ENCODE measurements at regions not wholly inside any gene's neighbourhood (a gene's known extent, or its start where the extent isn't known, plus 50 kb on each side); places are given as distances from the start of the nearest gene placed in this dataset.

- Mint-ChIP-seq H3K36me3 (ENCODE audit: low read depth) (no peaks in the 10 kb centered on the region), H3K9me3 (peaks cover 4% of the 10 kb centered on the region), H3K27ac (no peak overlapping the region), H3K4me3 (no peak overlapping the region), H3K4me1 (peaks cover 3% of the 10 kb centered on the region), H3K27me3 (ENCODE audit: insufficient read depth) (no peaks in the 10 kb centered on the region)
- Histone ChIP-seq H3K36me3 (ENCODE audit: control insufficient read depth, insufficient read depth, low read length) (no peaks in the 10 kb centered on the region), H3K27me3 (ENCODE audit: control insufficient read depth, insufficient read depth, low read length, poor library complexity, severe bottlenecking) (no peaks in the 10 kb centered on the region), H3K9me3 (ENCODE audit: control insufficient read depth, low read length) (peaks cover 6% of the 10 kb centered on the region), H3K9ac (ENCODE audit: extremely low read depth, low read length, poor library complexity, severe bottlenecking) (no peak overlapping the region), H3K4me3 (ENCODE audit: low read length) (no peak overlapping the region), H3K27ac (ENCODE audit: low read depth, low read length) (no peak overlapping the region), H3K4me1 (ENCODE audit: control insufficient read depth, insufficient read depth, low read length) (no peaks in the 10 kb centered on the region)
- 97 to 100% methylated on average over 5 to 11 of the region's 11 CpGs for WGBS, 2 experiments (ENCODE audit: insufficient coverage in 1 of 2, insufficient read length in 1 of 2)
- no peak for TF ChIP-seq CTCF (conservative IDR thresholded peaks at IDR 0.05)
- no peak for DNase-seq
Observed at GRCh38 chr4:184309241-184310170, 91.8 kb upstream of the ENPP6 start.

- no peak overlapping the region for H3K4me3 ChIP-seq (ENCODE audit: low read length)
- H3K4me1 ChIP-seq (ENCODE audit: control insufficient read depth, insufficient read depth, low read length), result no peaks in the 10 kb centered on the region
- H3K9ac ChIP-seq (ENCODE audit: extremely low read depth, low read length, poor library complexity, severe bottlenecking), result no peak overlapping the region
- no peak overlapping the region for H3K27ac ChIP-seq (ENCODE audit: low read depth, low read length)
- Mint-ChIP-seq H3K4me3 (no peak overlapping the region), H3K27ac (no peak overlapping the region), H3K27me3 (ENCODE audit: insufficient read depth) (no peaks in the 10 kb centered on the region), H3K4me1 (no peaks in the 10 kb centered on the region), H3K9me3 (peaks cover 8% of the 10 kb centered on the region), H3K36me3 (ENCODE audit: low read depth) (no peaks in the 10 kb centered on the region)
- no peak for DNase-seq
- H3K9me3 ChIP-seq (ENCODE audit: control insufficient read depth, low read length), result peaks cover 6% of the 10 kb centered on the region
- H3K27me3 ChIP-seq (ENCODE audit: control insufficient read depth, insufficient read depth, low read length, poor library complexity, severe bottlenecking), result no peaks in the 10 kb centered on the region
- WGBS, 2 experiments (ENCODE audit: insufficient coverage in 1 of 2, insufficient read length in 1 of 2), result 33 to 92% methylated on average over 1 to 3 of the region's 3 CpGs
- no peak for TF ChIP-seq CTCF (conservative IDR thresholded peaks at IDR 0.05)
- no peaks in the 10 kb centered on the region for H3K36me3 ChIP-seq (ENCODE audit: control insufficient read depth, insufficient read depth, low read length)
Observed at GRCh38 chr4:184306949-184307348, 89.3 kb upstream of the ENPP6 start.

- H3K36me3 Mint-ChIP-seq (ENCODE audit: low read depth), result no peaks in the 10 kb centered on the region
- Histone ChIP-seq H3K27me3 (ENCODE audit: control insufficient read depth, insufficient read depth, low read length, poor library complexity, severe bottlenecking) (no peaks in the 10 kb centered on the region), H3K27ac (ENCODE audit: low read depth, low read length) (no peak overlapping the region), H3K36me3 (ENCODE audit: control insufficient read depth, insufficient read depth, low read length) (no peaks in the 10 kb centered on the region), H3K9ac (ENCODE audit: extremely low read depth, low read length, poor library complexity, severe bottlenecking) (no peak overlapping the region), H3K9me3 (ENCODE audit: control insufficient read depth, low read length) (peaks cover 6% of the 10 kb centered on the region), H3K4me1 (ENCODE audit: control insufficient read depth, insufficient read depth, low read length) (no peaks in the 10 kb centered on the region), H3K4me3 (ENCODE audit: low read length) (no peak overlapping the region)
- H3K27me3 Mint-ChIP-seq (ENCODE audit: insufficient read depth), result no peaks in the 10 kb centered on the region
- peaks cover 8% of the 10 kb centered on the region for H3K9me3 Mint-ChIP-seq
- WGBS, 2 experiments (ENCODE audit: insufficient coverage in 1 of 2, insufficient read length in 1 of 2), result 89 to 100% methylated on average over 1 of the region's 1 CpG
- DNase-seq, result no peak
- no peaks in the 10 kb centered on the region for H3K4me1 Mint-ChIP-seq
- TF ChIP-seq CTCF (conservative IDR thresholded peaks at IDR 0.05), result no peak
- H3K4me3 Mint-ChIP-seq, result no peak overlapping the region
- no peak overlapping the region for H3K27ac Mint-ChIP-seq
Observed at GRCh38 chr4:184306470-184306869, 88.8 kb upstream of the ENPP6 start.

Data from endodermal cell (in vitro differentiated cells).